Frontal cortex (tissue), 3 donors: ENCODE measurements at regions not wholly inside any gene's neighbourhood (a gene's known extent, or its start where the extent isn't known, plus 50 kb on each side); places are given as distances from the start of the nearest gene placed in this dataset.
"Not testable (repeated sequence)": the region's sequence is repeated elsewhere in the genome, so short reads cannot be mapped to it uniquely, and the experiment has no call there.

Source experiments
- DNase-seq, 2 donors: peaks; one replicate each; pipeline ENCODE4 v3.0.0; 2012; ENCODE audit warnings: low spot score in 2 of 2
- FAIRE-seq: peaks from 2 replicates; lab custom pipeline; 2012; peaks lifted over from hg19 to GRCh38; lab: Jason Lieb, UNC
- donor health status: control.
- donor health status: control.
- donor health status: control.

DNA sequence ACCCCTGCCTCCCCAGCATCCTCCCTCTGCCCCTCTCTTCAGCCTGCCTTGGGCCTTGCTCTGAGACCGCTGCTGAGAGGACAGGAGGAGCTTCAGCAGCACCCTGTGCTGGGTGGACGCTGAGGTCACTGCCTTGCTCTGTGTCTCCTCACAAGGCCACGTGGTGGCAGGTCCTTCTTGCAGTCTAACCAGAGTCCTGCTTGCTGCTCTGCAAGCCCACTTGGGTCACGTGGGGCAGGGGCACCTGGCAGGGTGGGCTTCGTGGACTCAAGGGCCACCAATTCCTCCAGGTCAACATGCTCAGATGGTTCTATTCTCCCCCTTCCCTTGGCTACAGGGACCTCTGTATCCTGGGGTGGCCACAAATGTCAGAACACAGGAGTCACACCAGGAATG, 235.0 kb downstream of the TMEM121 start:
- DNase-seq, FAIRE-seq: not testable (repeated sequence)

DNA sequence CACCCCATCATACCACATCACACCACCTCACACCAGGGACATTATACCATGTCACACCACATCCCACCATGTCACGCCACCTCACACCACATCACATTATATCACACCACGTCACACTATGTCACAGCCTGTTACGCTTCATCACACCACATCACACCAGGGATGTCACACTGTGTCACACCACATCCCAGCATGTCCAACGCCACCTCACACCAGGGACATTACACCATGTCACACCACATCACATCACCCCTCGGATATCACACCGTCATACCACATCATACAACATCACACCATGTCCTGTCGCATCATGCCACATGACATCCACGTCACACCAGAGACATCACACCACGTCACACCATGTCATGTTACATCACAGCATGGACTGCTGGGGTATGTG, 235.5 kb downstream of the TMEM121 start:
- FAIRE-seq (no peak), DNase-seq (no peak)

DNA sequence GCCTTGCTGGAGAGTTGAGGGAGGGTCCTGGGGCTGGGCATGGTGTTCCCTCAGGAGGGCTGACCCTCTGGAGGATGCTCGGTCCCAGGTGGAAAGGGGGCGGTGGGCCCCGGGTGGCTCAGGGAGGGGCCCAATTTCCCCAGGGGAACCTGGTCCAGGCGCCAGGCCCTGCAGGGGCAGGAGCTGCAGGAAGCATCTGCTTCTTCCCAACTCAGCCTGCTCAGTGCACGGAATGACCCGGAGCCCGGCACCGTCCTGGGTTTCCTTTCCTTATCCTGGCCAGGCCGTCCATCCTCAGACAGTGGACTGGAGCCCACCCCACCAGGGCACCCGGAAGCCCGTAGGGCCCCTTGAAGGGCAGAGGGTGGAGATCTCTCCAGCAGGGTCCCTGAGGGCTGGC, 235.9 kb downstream of the TMEM121 start:
- DNase-seq, FAIRE-seq: not testable (repeated sequence)

DNA sequence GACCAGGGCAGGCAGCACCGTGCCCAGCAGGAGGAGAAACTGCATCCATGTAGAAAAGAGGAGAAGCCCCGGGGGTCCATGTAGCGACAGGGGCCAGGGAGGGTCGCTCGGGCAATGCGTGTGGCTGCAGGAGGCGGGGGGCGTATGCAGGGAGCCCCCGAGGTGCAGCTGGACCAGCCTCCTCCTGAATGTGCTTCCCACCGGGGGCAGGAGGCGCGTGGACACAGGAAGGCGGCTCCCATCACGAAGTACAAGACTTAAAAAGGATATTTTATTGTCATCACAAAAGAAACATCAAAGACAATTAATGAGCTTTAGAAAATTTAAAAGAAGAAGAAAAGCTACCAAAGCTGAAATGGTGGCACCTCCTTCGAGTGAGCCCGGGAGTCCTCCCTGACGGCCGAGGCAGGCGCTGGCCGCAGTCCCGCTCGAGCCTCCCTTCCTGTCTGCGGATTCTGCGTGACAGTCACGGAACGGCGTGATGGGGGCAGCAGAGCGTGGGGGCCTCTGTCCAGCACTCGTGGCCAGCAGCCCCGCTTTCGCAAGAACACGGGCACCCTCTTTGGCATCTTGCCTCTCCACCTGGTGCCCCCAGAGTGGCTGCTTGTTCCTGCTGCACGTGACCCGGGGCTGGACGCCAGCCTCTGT, 238.0 kb downstream of the TMEM121 start:
- not testable (repeated sequence) for FAIRE-seq, DNase-seq

DNA sequence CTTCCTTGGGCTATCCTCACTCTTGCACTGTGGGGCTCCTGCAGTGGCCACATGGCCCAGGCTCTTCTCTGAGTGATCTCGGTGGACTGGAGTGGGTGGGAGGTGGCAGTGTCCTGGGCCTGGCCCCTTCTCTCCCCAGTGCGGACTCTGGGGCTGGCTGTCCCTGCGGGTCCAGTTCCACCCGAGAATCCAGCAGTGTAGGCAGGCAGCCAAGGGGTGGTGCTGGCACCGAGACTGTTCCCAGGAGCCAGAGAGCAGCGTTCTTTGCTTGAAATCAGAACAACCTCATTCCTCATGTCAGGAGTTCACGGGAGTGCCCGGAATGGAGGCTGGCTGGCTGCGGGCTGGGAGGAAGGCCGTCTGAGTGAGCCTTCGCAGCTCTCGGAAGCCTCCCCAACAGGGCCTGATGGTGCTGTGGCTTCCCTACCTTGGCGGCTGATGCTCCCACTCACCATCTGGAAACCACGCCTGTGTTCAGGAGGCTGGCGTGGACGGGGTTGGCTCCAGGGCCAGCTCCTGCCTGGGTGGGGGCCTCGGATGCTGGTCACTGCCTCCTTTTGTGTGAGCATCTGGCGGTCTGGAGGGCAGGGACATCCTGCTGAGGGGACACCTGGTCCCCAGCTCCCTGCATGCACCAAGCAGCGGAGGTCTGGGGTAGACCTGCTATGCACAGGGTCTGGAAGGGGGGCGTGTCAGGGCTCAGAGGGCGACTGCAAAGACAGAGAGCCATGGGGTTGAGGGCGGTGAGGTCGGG, 238.9 kb downstream of the TMEM121 start:
- not testable (repeated sequence) for FAIRE-seq, DNase-seq

DNA sequence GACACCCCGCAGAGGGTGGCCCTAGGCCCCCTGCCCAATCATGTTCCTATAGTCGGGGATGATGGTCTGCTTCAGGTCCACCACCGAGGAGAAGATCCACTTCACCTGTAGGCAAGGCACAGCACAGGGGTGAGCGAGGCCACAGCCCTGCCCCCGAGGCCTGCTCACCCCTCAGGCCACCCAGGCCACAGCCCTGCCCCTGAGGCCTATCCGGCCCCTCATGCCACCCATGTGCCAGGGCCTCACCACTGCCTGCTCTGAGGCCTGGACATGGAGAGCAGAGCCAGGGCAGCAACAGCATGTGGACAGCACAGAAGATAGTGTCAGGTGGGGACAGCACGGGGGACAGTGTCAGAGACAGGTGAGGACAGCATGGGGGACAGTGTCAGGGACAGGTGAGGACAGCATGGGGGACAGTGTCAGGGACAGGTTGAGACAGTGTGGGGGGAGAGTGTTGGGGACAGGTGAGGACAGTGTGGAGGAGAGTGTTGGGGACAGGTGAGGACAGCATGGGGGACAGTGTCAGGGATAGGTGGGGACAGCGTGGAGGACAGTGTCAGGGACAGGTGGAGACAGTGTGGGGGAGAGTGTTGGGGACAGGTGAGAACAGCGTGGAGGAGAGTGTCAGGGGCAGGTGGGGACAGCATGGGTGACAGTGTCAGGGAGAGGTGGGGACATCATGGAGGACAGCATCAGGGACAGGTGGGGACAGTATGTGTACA, 239.7 kb downstream of the TMEM121 start:
- DNase-seq (no peak), FAIRE-seq (no peak)

DNA sequence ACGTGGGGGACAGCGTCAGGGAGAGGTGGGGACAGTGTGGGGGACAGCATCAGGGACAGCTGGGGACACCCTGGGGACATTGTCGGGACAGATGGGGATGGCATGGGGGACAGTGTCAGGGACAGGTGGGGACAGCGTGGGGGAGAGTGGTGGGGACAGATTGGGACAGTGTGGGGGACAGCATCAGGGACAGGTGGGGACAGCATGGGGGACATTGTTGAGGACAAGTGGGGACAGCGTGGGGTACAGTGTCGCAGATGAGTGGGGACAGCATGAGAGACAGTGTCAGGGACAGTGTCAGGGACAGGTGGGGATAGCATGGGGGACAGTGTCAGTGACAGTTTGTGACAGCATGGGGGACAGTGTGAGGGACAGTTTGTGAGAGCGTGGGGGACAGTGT, 240.9 kb downstream of the TMEM121 start:
- FAIRE-seq (no peak), DNase-seq (no peak)

DNA sequence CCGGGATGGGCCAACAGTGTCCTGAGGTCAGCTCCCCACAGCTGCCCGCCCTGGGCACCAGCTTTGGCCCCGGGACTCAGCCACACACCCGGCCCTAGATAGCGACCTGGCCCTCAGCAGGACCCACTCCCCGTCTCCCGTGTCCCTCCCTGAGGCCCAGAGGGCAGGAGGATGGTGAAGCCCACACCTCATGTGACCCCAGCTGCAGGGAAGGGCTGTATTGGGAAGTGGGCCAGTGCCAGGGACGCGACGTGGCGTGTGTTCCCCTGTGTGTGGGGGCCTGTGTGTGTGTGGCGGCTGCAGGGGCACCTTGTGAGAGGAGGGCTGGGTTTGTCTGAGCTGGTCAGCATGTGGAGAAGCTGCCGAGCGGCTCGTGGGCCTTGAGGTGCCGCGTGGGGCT, 241.7 kb downstream of the TMEM121 start:
- DNase-seq, FAIRE-seq: not testable (repeated sequence)

DNA sequence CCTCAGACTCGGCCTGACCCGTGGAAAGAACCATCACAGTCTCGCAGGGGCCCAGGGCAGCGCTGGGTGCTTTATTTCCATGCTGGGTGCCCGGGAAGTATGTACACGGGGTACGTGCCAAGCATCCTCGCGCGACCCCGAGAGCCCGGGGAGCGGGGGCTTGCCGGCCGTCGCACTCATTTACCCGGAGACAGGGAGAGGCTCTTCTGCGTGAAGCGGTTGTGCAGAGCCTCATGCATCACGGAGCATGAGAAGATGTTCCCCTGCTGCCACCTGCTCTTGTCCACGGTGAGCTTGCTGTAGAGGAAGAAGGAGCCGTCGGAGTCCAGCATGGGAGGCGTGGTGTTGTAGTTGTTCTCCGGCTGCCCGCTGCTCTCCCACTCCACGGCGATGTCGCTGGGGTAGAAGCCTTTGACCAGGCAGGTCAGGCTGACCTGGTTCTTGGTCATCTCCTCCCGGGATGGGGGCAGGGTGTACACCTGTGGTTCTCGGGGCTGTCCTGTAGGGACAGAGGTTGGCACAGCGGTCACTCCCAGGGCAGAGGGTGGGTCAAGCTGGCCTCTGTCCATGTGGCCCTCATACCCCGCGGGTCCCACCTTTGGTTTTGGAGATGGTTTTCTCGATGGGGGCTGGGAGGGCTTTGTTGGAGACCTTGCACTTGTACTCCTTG, 242.8 kb downstream of the TMEM121 start:
- not testable (repeated sequence) for DNase-seq, FAIRE-seq

DNA sequence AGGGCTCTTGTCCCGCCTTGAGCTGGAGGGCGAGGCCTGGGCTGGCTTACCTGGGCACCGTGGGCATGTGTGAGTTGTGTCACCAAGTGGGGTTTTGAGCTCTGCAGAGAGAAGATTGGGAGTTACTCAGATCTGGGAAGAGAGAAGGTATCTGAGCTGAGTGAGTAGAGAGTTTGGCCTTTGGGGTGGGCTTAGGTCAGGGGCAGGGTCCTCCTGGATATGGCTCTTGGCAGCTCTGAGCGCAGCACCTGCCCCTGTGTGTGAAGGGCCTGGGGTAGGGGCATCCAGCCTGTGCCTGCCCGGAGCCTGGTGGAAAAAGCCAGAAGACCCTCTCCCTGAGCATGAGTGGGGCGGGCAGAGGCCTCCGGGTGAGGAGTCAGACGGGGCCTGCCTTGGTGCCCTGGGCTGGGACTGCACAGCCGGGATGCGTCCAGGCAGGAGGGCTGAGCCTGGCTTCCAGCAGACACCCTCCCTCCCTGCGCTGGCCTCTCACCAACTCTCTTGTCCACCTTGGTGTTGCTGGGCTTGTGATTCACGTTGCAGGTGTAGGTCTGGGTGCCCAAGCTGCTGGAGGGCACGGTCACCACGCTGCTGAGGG, 244.3 kb downstream of the TMEM121 start:
- FAIRE-seq: not testable (repeated sequence)

DNA sequence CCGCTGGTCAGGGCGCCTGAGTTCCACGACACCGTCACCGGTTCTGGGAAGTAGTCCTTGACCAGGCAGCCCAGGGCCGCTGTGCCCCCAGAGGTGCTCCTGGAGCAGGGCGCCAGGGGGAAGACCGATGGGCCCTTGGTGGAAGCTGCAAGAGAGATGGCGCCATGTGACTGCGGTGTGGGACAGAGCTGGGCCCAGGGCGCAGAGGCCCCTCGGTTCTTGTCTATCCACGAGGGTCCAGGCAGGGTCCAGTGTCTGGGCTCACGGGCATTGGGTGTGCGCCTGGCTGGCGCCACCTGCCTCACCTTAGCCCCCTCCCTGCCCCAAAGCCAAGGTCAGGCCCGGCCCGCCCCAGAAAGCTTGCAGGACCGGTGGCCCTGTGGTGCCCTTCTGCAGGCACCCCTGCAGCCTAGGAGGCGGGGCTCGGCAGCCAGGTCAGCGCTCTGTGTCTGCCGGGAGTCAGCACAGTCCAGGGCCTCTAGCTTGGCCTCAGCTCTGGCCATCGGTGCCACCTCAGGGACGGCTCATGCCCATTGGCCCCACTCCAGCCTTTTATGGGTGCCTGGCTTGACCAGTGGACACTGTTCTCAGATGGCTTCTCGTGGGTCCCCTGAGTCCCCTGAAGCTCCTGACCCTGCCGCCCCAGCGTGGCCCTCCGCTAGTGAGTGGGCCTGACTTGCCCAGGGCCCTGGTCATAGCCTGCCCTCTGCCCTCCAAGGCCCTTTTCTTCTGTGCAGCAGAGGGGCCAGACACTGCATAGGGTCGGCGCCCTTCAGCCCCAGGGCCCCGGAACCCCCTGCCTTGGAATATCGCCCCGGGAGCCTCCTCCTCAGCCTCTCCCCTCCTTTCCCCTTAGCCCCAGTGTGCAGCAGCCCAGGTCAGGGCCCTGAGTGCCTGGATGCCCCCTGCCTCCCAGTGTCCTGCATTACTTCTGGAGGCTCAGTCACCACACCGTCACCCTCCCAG, 245.2 kb downstream of the TMEM121 start:
- DNase-seq, FAIRE-seq: not testable (repeated sequence)

More for the DNA sequence above, 244.3 kb downstream of the TMEM121 start:
- DNase-seq: not testable (repeated sequence)

DNA sequence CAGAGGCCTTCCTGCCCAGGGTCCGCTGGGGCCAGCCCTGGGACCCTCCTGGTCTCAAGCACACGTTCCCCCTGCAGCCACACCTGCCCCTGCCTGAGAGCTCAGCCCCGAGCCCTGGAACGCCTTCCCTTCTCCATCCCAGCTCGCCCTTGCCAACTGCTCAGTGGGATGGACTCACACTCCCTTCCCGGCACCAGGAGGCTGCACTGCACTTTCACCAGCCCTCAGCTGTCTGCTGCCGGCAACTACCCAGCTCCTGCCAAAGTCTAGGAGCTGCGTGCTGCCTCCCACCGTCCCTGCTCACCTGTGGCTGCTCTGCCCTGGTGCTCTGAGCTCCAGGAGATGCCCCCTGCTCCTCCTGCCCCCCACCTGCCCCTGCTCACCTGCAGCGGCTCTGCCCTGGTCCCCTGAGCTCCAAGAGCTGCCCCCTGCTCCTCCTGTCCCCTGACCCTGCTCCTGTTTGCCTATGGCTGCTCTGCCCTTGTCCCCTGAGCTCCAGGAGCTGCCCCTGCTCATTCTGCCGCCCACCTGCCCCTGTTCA, 246.4 kb downstream of the TMEM121 start:
- not testable (repeated sequence) for FAIRE-seq, DNase-seq

DNA sequence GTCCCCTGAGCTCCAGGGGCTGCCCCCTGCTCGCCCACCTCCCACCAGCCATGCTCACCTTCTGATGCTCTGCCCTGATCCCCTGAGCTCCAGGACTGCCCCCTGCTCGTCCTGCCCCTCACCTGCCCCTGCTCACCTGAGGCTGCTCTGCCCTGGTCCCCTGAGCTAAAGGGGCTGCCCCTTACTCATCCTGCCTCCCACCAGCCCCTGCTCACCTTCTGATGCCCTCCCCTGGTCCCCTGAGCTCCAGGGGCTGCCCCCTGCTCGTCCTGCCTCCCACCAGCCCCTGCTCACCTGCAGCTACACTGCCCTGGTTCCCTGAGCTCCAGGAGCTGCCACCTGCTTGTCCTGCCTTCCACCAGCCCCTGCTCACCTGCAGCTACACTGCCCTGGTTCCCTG, 247.2 kb downstream of the TMEM121 start:
- DNase-seq (no peak), FAIRE-seq (no peak)

DNA sequence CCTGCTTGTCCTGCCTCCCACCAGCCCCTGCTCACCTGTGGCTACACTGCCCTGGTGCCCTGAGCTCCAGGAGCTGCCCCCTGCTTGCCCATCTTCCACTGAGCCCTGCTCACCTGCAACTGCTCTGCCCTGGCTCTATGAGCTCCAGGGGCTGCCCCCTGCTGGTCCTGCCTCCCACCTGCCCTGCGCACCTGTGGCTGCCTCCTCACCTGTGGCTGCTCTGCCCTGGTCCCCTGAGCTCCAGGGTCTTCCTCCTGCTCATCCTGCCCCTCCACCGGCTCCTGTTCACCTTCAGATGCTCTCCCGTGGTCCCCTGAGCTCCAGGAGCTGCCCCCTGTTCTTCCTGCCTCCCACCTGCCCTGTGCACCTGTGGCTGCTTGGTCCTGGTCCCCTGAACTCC, 247.6 kb downstream of the TMEM121 start:
- FAIRE-seq (no peak), DNase-seq (no peak)

DNA sequence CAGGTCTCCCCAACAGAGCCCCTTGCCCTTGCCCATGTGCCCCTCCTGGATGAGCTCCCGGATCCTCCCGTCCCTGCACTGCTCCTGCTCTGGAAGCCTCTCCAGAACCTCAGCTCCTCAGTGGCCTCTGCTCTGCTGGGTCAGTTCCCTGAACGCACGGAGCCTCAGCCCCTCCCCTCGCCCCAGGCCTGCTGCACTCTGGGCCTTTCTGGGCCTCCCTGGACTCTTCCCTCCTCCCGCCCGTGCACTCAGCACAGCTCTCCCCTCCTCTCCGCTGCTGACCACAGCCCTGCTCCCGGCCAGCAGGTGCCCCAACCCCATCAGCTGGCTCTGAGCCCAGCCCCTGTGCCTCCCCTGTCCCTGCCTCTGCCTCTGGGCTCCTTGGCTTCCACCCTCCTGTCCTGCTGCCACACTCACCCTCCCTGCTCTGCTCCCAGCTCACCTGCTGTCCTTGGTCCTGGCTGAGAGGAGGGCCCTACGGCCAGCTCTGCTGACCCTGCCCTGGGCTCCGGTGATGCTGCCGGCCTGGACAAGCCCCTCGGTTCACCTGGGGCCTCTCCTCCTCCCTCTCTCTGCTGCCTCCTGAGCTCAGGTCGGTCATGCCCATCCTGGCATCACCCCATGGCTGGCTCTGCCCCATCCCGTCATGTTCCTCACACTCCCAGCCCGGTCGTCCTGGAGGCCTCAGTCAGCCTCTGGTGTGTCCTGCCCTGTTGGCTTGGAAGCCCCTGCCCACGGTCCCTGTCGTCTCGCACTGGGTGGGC, 248.4 kb downstream of the TMEM121 start:
- not testable (repeated sequence) for FAIRE-seq, DNase-seq

DNA sequence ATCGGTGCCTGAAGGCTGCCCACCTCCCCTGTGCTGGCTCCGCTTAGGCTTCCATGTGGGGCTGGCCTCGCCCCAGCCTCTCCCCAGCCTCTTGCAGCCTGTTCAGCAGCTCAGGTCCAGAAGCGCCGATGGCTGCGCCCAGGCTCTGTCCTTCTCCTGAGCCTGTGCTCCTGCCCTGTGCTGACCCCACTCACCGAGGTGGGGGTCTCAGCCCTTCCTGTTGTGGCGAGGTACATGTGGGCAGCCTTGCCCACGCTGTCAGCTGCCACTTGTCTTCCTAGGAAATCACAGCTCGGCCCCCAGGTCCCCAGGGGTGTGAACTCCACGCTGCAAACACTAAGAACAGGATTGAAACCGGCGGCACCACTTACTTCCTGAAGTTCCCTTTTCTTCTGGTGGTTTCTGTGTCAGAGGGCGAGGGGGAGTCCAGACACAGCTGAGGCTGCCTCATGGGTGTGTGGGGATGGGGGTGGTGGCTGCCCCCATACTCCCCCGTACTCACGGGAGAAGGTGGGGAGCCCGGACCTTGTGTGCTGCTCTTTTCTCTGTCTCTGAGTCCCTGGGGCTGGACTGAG, 249.1 kb downstream of the TMEM121 start:
- FAIRE-seq, DNase-seq: not testable (repeated sequence)

DNA sequence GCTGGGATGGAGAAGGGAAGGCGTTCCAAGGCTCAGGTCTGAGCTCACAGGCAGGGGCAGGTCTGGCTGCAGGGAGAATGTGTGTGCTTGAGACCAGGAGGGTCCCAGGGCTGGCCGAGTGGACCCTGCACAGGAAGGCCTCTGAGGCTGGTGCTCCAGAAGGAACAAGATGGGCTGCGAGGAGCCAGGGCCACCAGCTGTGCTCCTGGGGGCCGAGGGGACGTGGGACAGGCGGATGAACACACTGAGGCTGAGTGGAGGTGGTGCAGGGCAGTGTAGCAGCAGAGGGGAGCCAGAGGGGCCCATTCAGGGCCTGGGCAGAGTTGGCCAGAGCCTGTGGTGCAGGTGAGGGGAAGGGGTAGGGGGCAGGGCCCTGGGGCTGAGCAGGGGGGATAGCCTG, 249.7 kb downstream of the TMEM121 start:
- not testable (repeated sequence) for FAIRE-seq, DNase-seq
